Activated CD4-positive, alpha-beta T cell treated with anti-CD3 and anti-CD28 coated beads for 4 hours (primary cell): ENCODE measurements at regions not wholly inside any gene's neighbourhood (a gene's known extent, or its start where the extent isn't known, plus 50 kb on each side); places are given as distances from the start of the nearest gene placed in this dataset.

Source experiments
- DNase-seq, 2 donors: peaks; one replicate each; pipeline ENCODE4 v3.0.0-alpha.2; 2020

GRCh38 chr13:44293908-44294735 is 79.5 kb upstream of the SERP2 start:
- DNase-seq, result no peak

- DNase-seq, result no peak
Measured at GRCh38 chr13:44294876-44295275, 78.7 kb upstream of the SERP2 start.

GRCh38 chr13:44296856-44297255 is 76.8 kb upstream of the SERP2 start:
- no peak for DNase-seq

- no peak for DNase-seq
Measured at GRCh38 chr13:44298314-44298713, 75.3 kb upstream of the SERP2 start.

GRCh38 chr13:44299152-44299943 is 74.3 kb upstream of the SERP2 start:
- DNase-seq, result no peak

- peak in 1 of 2 donors; percentile 9 for DNase-seq
Measured at GRCh38 chr13:44300895-44301638, 72.6 kb upstream of the SERP2 start.

GRCh38 chr13:44301639-44302015 is 72.0 kb upstream of the SERP2 start:
- no peak for DNase-seq

- no peak for DNase-seq
Measured at GRCh38 chr13:44302233-44302632, 71.4 kb upstream of the SERP2 start.

- DNase-seq, result no peak
Measured at GRCh38 chr13:44302940-44303575, 70.6 kb upstream of the SERP2 start.

- no peak for DNase-seq
Measured at GRCh38 chr13:44303681-44304432, 69.8 kb upstream of the SERP2 start.

- DNase-seq, result no peak
Measured at GRCh38 chr13:44304433-44304725, 69.2 kb upstream of the SERP2 start.

GRCh38 chr13:44305286-44305685 is 68.3 kb upstream of the SERP2 start:
- no peak for DNase-seq

GRCh38 chr13:44305917-44306370 is 67.7 kb upstream of the SERP2 start:
- no peak for DNase-seq

GRCh38 chr13:44306371-44307192 is 67.0 kb upstream of the SERP2 start:
- no peak for DNase-seq

GRCh38 chr13:44307255-44307654 is 66.4 kb upstream of the SERP2 start:
- DNase-seq, result no peak

GRCh38 chr13:44307844-44308243 is 65.8 kb upstream of the SERP2 start:
- DNase-seq, result no peak

- no peak for DNase-seq
Measured at GRCh38 chr13:44308352-44308751, 65.3 kb upstream of the SERP2 start.

GRCh38 chr13:44309794-44310757 is 63.5 kb upstream of the SERP2 start:
- no peak for DNase-seq

- DNase-seq, result no peak
Measured at GRCh38 chr13:44311011-44311780, 62.4 kb upstream of the SERP2 start.
